Skeletal muscle tissue (tissue), 3 donors: ENCODE measurements at regions not wholly inside any gene's neighbourhood (a gene's known extent, or its start where the extent isn't known, plus 50 kb on each side); places are given as distances from the start of the nearest gene placed in this dataset.

Experiments
- H3K27ac ChIP-seq: one replicate; pipeline ENCODE4 v1.7.0; 2013; ENCODE audit warnings: mild to moderate bottlenecking, low read depth, low read length, inconsistent platforms
- H3K27me3 ChIP-seq, 3 donors: one replicate each; pipeline ENCODE4 v1.7.0; 2013; ENCODE audit warnings: low read length in 3 of 3; ENCODE audit not compliant: control insufficient read depth in 3 of 3, insufficient read depth in 3 of 3
- H3K36me3 ChIP-seq, 3 donors: one replicate each; pipeline ENCODE4 v1.7.0; 2013; ENCODE audit warnings: low read length in 3 of 3; ENCODE audit not compliant: control insufficient read depth in 3 of 3, insufficient read depth in 3 of 3
- H3K4me1 ChIP-seq, 3 donors: one replicate each; pipeline ENCODE4 v1.7.0; 2013; ENCODE audit warnings: low read length in 3 of 3, mild to moderate bottlenecking in 3 of 3; ENCODE audit not compliant: control insufficient read depth in 3 of 3, insufficient read depth in 3 of 3
- H3K4me3 ChIP-seq, 3 donors: one replicate each; pipeline ENCODE4 v1.7.0; 2013; ENCODE audit warnings: low read length in 3 of 3
- H3K9ac ChIP-seq, 3 donors: one replicate each; pipeline ENCODE4 v1.7.0; 2013; ENCODE audit warnings: low read length in 3 of 3, mild to moderate bottlenecking in 3 of 3, moderate library complexity in 2 of 3, low read depth in 1 of 3
- H3K9me3 ChIP-seq, 3 donors: one replicate each; pipeline ENCODE4 v1.7.0; 2013; ENCODE audit warnings: low read length in 3 of 3; ENCODE audit not compliant: control insufficient read depth in 3 of 3
- donor health status: Osteomylitis.

DNA sequence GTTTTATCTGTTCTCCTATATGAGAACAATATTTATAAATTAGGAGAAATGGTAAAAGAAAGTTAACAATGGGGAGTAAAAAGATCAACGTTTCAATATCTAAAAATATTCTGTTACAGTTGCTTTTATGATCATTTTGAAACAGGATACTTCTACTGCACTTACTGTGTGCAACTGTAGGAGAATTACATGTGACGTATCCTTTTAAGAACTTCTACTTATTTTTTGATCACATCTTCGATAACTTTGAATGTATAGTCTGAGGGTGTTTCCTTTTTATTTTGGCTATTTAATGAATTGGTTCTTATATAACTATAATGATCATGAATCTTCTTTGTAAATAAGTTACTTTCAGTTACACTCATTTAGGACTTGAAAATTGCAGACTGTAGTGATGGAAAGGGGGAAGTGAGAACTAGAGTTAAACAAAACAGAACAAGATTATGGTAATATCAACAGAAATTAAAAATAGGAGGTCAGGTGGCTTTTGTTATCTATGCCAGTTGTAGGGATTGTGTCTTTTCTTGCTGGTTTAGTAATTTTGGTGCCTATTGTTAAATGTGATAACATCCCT is 109.9 kb downstream of the MSTN start:
- no peaks in the 10 kb centered on the region for H3K36me3 ChIP-seq
- H3K9ac ChIP-seq, result no peak overlapping the region
- no peak overlapping the region for H3K27ac ChIP-seq
- H3K9me3 ChIP-seq, result no peaks in the 10 kb centered on the region
- no peaks in the 10 kb centered on the region for H3K27me3 ChIP-seq
- no peaks in the 10 kb centered on the region for H3K4me1 ChIP-seq
- no peak overlapping the region for H3K4me3 ChIP-seq

DNA sequence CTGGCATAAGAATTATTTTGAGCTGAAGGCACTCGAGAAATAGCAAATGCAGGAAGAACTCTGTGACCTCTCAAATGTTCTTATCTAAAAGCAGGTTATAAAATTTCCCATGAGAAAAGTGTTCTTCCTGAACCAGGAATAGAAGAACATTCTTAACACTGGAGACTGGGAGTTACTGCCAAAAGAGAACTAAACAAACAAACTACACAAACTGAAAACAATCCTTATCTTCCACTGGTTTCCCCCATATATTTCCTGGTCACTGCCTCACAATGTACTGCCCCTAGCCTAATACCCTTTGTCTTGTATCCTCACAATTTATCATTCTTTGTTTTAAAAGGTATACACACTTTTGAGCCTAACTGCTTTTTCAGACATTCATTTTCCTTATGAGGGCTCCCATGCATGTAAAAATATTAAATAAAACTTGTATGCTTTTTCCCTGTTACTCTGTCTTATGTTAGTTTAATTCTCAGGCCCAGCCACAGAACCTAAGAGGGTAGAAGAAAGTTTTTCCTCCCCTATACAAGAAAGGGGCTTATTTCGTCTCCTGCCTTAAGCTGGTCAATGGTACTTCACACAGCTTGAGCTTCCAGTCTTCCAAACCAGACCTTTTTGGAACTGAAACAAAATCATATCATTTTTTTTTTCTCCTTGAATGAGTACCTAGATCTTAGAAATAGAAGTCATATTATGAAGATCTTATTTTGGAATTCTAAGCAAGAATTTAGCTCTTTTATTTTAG is 110.6 kb downstream of the MSTN start:
- no peaks in the 10 kb centered on the region for H3K27me3 ChIP-seq
- H3K9ac ChIP-seq, result no peak overlapping the region
- no peaks in the 10 kb centered on the region for H3K4me1 ChIP-seq
- no peaks in the 10 kb centered on the region for H3K9me3 ChIP-seq
- H3K4me3 ChIP-seq, result no peak overlapping the region
- no peak overlapping the region for H3K27ac ChIP-seq
- H3K36me3 ChIP-seq, result no peaks in the 10 kb centered on the region

DNA sequence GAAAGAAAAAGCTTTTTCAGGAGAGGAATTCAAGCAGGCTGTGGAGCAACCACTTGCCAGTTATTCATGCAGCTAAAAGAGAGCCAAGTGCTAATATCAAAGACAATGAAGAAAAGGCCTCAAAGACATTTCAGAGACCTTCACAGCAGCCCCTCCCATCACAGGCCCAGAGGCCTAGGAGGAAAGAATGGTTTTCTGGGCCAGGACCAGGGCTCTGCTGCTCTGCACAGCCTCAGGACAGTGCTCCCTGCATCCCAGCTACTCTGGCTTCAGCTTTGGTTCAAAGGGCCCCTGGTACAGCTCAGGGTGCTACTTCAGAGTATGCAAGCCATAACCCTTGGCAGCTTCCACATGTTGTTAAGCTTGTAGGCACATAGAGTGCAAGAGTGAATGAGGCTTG is 119.5 kb downstream of the MSTN start:
- Histone ChIP-seq H3K9me3 (peaks cover 0 to 3% (median 0%) of the 10 kb centered on the region in 3 donors), H3K4me1 (no peaks in the 10 kb centered on the region), H3K27ac (no peak overlapping the region), H3K36me3 (no peaks in the 10 kb centered on the region), H3K4me3 (no peak overlapping the region), H3K27me3 (no peaks in the 10 kb centered on the region), H3K9ac (no peak overlapping the region)

DNA sequence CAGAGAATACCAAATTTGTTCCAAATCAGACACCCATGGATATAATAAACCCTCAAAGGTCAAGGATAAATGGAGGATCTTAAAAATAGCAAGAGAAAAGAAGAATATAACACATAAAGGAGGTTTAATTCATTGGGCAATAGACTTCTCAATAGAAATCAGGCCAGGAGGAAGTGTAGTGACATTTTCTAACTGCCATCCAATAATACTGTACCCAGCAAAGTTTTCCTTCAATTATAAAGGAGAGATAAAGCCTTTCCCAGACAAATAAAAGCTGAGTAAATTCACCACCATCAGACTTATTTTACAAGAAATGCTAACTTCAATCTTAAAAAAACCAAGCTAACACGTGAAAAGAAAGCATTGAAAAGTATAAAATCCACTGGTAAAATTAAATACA is 121.6 kb downstream of the MSTN start:
- Histone ChIP-seq H3K4me3 (no peak overlapping the region), H3K9me3 (peaks cover 0 to 3% (median 0%) of the 10 kb centered on the region in 3 donors), H3K4me1 (no peaks in the 10 kb centered on the region), H3K27ac (no peak overlapping the region), H3K27me3 (no peaks in the 10 kb centered on the region), H3K9ac (no peak overlapping the region), H3K36me3 (no peaks in the 10 kb centered on the region)

DNA sequence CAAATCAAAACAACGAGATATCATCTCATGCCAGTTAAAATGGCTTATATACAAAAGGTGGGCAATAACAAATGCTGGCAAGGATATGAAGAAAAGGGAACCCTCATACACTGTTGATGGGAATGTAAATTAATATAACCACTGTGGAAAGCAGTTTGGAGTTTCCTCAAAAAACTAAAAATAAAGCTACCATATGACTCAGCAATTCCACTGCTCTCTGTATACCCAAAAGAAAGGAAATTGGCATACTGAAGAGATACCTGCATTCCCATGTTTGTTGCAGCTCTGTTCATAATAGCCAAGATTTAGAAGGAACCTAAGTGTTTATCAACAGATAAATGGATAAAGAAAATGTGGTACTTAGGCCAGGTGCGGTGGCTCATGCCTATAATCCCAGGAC is 124.8 kb downstream of the MSTN start:
- H3K36me3 ChIP-seq, result no peaks in the 10 kb centered on the region
- H3K4me1 ChIP-seq, result no peaks in the 10 kb centered on the region
- H3K9ac ChIP-seq, result no peak overlapping the region
- peaks cover 0 to 3% (median 0%) of the 10 kb centered on the region in 3 donors for H3K9me3 ChIP-seq
- H3K27ac ChIP-seq, result no peak overlapping the region
- H3K27me3 ChIP-seq, result no peaks in the 10 kb centered on the region
- H3K4me3 ChIP-seq, result no peak overlapping the region

DNA sequence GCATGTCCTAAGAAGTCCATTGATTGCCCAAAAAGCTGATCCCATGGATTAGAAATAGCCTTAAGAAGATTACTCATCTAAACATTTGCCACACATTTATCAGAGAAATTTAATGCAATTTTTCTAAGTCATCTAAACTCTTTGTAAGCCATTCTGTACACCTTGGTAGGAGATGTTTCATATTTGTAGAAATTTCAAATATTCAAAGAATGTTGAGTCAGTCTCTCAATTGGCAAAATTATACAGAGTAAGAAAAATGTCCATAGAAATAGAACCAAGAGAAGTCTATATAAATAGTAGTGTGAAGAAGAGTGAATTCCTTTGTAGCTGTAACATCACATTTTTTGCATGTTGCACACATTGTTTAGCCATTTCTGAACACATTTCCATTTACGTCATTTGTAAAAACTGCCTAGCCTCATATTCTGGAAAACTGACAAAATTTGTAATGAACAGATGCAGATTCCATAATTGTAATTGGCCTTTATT is 128.6 kb downstream of the MSTN start:
- Histone ChIP-seq H3K27me3 (no peaks in the 10 kb centered on the region), H3K36me3 (no peaks in the 10 kb centered on the region), H3K9ac (no peak overlapping the region), H3K4me1 (no peaks in the 10 kb centered on the region), H3K4me3 (no peak overlapping the region), H3K27ac (no peak overlapping the region), H3K9me3 (no peaks in the 10 kb centered on the region)

DNA sequence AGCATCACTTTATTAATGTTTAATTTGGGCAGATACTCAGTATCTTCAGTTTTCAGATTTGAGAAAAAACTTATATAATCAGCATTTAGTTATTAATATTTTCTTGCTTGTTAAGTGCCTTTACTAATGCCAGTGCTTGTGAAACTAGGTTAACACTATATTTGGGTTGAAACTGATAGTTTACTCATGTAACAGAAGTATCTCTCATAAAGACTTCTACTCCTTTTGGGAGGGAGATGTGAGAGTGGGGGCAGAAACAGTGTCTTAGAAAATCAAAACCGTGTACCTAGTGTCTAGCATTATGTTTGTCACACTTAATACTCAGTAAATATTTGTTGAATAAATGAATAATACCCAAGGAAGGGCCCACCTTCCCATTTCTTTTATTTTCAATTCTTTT is 129.5 kb downstream of the MSTN start:
- H3K27me3 ChIP-seq, result no peaks in the 10 kb centered on the region
- H3K4me3 ChIP-seq, result no peak overlapping the region
- no peaks in the 10 kb centered on the region for H3K4me1 ChIP-seq
- H3K9me3 ChIP-seq, result no peaks in the 10 kb centered on the region
- H3K27ac ChIP-seq, result no peak overlapping the region
- H3K36me3 ChIP-seq, result no peaks in the 10 kb centered on the region
- no peak overlapping the region for H3K9ac ChIP-seq

DNA sequence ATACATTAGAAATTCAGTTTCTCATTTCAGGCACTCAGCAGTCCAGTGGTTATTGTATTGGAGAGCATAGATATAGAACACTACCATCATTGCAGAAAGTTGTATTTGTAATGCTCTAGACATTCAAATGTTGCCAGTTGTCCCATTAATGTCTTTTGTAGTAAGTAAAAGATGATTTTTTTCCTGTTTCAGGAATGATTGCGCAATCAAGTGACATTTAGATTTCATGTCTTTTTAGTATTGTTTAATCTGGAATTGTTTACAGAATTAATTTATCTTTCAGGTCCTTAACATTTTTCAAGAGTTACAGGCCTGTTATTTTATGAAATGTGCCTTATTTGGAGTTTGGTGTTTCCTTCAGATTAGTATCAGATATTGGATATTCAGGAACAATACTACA is 134.7 kb downstream of the MSTN start:
- no peak overlapping the region for H3K4me3 ChIP-seq
- no peaks in the 10 kb centered on the region for H3K36me3 ChIP-seq
- H3K27me3 ChIP-seq, result no peaks in the 10 kb centered on the region
- no peaks in the 10 kb centered on the region for H3K9me3 ChIP-seq
- H3K4me1 ChIP-seq, result no peaks in the 10 kb centered on the region
- no peak overlapping the region for H3K9ac ChIP-seq
- no peak overlapping the region for H3K27ac ChIP-seq
